H1 (cell line): ENCODE measurements at regions not wholly inside any gene's neighbourhood (a gene's known extent, or its start where the extent isn't known, plus 50 kb on each side); places are given as distances from the start of the nearest gene placed in this dataset.

Experiments used
- CTCF ChIA-PET: fragments of 300-600 bp; sonication (Branson Sonifier 250); formaldehyde crosslinking; loops from one replicate; lab custom pipeline; 2021; ENCODE audit not compliant: partially characterized antibody; lab: Charles Lee
- POLR2A ChIA-PET: fragments of 300-600 bp; sonication (Branson Sonifier 250); formaldehyde crosslinking; loops from one replicate; lab custom pipeline; 2021; ENCODE audit warnings: inconsistent platforms; ENCODE audit not compliant: partially characterized antibody; lab: Charles Lee
- DNase-seq, 2 experiments: peaks; one replicate each; pipeline versions ENCODE4 v3.0.0 to v3.0.0-alpha.2; 2010 to 2022; ENCODE audit warnings: low spot score in 2 of 2, low read depth in 1 of 2, mixed read lengths in 1 of 2
- FAIRE-seq: peaks from 2 replicates; lab custom pipeline; 2011; peaks lifted over from hg19 to GRCh38; lab: Jason Lieb, UNC
- H2AFZ ChIP-seq: 2 replicates; pipeline ENCODE4 v1.8.1; 2012; ENCODE audit warnings: low read length, inconsistent platforms
- H2AK5ac ChIP-seq: 2 replicates; pipeline ENCODE4 v1.6.1; 2013; ENCODE audit warnings: low read depth, low read length
- H2BK120ac ChIP-seq: replicated peaks from 2 replicates; pipeline ENCODE3; 2013; ENCODE audit warnings: low read depth, low read length, inconsistent platforms
- H2BK12ac ChIP-seq: 2 replicates; pipeline ENCODE4 v1.6.1; 2013; ENCODE audit warnings: low read depth, low read length
- H2BK15ac ChIP-seq: 2 replicates; pipeline ENCODE4 v1.6.1; 2013; ENCODE audit warnings: low read length
- H2BK20ac ChIP-seq: 2 replicates; pipeline ENCODE4 v1.6.1; 2013; ENCODE audit warnings: low read length
- H2BK5ac ChIP-seq: 2 replicates; pipeline ENCODE4 v1.6.1; 2013; ENCODE audit warnings: low read depth, low read length
- H3K14ac ChIP-seq: 2 replicates; pipeline ENCODE4 v1.6.1; 2013; ENCODE audit warnings: inconsistent platforms; ENCODE audit not compliant: insufficient read length
- H3K18ac ChIP-seq: 2 replicates; pipeline ENCODE4 v1.6.1; 2013; ENCODE audit warnings: low read length; ENCODE audit errors: extremely low read depth
- H3K23ac ChIP-seq: 2 replicates; pipeline ENCODE4 v1.6.1; 2013; ENCODE audit warnings: inconsistent platforms; ENCODE audit not compliant: insufficient read length
- H3K23me2 ChIP-seq: 2 replicates; pipeline ENCODE4 v1.6.1; 2013; ENCODE audit warnings: low read depth, low read length
- H3K27ac ChIP-seq: 2 replicates; pipeline ENCODE4 v1.6.1; 2011; ENCODE audit warnings: low read depth, low read length, inconsistent platforms
- H3K27me3 ChIP-seq, 4 experiments: replicated peaks in 1 of 4; 1 replicate in 1 of 4; 2 replicates in 3 of 4; pipeline versions ENCODE4 v1.6.1 to v1.8.1; 2011 to 2013; ENCODE audit warnings: low read length in 3 of 4, mild to moderate bottlenecking in 3 of 4, inconsistent platforms in 2 of 4, mixed read lengths in 2 of 4, moderate library complexity in 1 of 4; ENCODE audit not compliant: control insufficient read depth in 3 of 4, insufficient read depth in 3 of 4; ENCODE audit errors: extremely low read depth in 1 of 4
- H3K36me3 ChIP-seq, 4 experiments: 2 replicates each; pipeline versions ENCODE4 v1.6.1 to v1.8.1; 2011 to 2013; ENCODE audit warnings: mild to moderate bottlenecking in 4 of 4, low read length in 3 of 4, moderate library complexity in 2 of 4, control low read depth in 1 of 4, inconsistent platforms in 1 of 4; ENCODE audit not compliant: insufficient read depth in 4 of 4, control insufficient read depth in 2 of 4
- H3K4ac ChIP-seq: replicated peaks from 2 replicates; pipeline ENCODE3; 2013; ENCODE audit warnings: low read length, low read depth, mixed read lengths, inconsistent platforms; ENCODE audit not compliant: insufficient read length
- H3K4me1 ChIP-seq, 4 experiments: replicated peaks in 1 of 4; 1 replicate in 1 of 4; 2 replicates in 3 of 4; pipeline versions ENCODE4 v1.6.1 to v1.8.1; 2011 to 2013; ENCODE audit warnings: low read length in 3 of 4, inconsistent platforms in 2 of 4, mixed read lengths in 1 of 4; ENCODE audit not compliant: insufficient read depth in 4 of 4, control insufficient read depth in 3 of 4
- H3K4me2 ChIP-seq, 2 experiments: 2 replicates each; pipeline versions ENCODE4 v1.6.1 to v1.8.1; 2011 to 2013; ENCODE audit warnings: low read depth in 2 of 2, low read length in 2 of 2, control low read depth in 1 of 2, inconsistent platforms in 1 of 2, mild to moderate bottlenecking in 1 of 2; ENCODE audit not compliant: insufficient read depth in 1 of 2
- H3K4me3 ChIP-seq, 4 experiments: fragments of 200-600, 300-600 bp in 1 of 4; sonication (generic), shearing (Covaris generic), sonication (Bioruptor Twin) in 1 of 4; 2 replicates each; pipeline versions ENCODE4 v1.5.1 to v1.8.1; 2011 to 2016; ENCODE audit warnings: low read length in 4 of 4, low read depth in 3 of 4, control low read depth in 2 of 4, inconsistent platforms in 2 of 4, mild to moderate bottlenecking in 2 of 4, mixed read lengths in 1 of 4, moderate library complexity in 1 of 4; ENCODE audit not compliant: insufficient read depth in 2 of 4; ENCODE audit errors: extremely low read depth in 1 of 4
- H3K56ac ChIP-seq: replicated peaks from 2 replicates; pipeline ENCODE3; 2013; ENCODE audit warnings: low read depth, mild to moderate bottlenecking, mixed read lengths, low read length, inconsistent platforms; ENCODE audit not compliant: insufficient read length
- H3K79me1 ChIP-seq: 2 replicates; pipeline ENCODE4 v1.6.1; 2013; ENCODE audit warnings: low read depth, low read length, control low read depth
- H3K79me2 ChIP-seq, 2 experiments: 2 replicates each; pipeline versions ENCODE4 v1.6.1 to v1.8.1; 2012 to 2013; ENCODE audit warnings: low read length in 2 of 2, mild to moderate bottlenecking in 2 of 2, inconsistent platforms in 1 of 2; ENCODE audit not compliant: insufficient read depth in 2 of 2, control insufficient read depth in 1 of 2
- H3K9ac ChIP-seq, 4 experiments: replicated peaks in 1 of 4; 1 replicate in 1 of 4; 2 replicates in 3 of 4; pipeline versions ENCODE4 v1.6.1 to v1.8.1; 2011 to 2013; ENCODE audit warnings: low read depth in 3 of 4, low read length in 3 of 4, control low read depth in 2 of 4, mild to moderate bottlenecking in 2 of 4, moderate library complexity in 2 of 4, inconsistent platforms in 1 of 4; ENCODE audit errors: extremely low read depth in 1 of 4
- H3K9me3 ChIP-seq, 2 experiments: 2 replicates each; pipeline versions ENCODE4 v1.6.1 to v1.8.1; 2012 to 2013; ENCODE audit warnings: mild to moderate bottlenecking in 2 of 2, moderate library complexity in 2 of 2, control low read depth in 1 of 2, inconsistent platforms in 1 of 2, low read depth in 1 of 2, low read length in 1 of 2, mixed read lengths in 1 of 2; ENCODE audit not compliant: insufficient read depth in 2 of 2
- H4K20me1 ChIP-seq, 2 experiments: replicated peaks in 1 of 2; 2 replicates each; pipeline versions ENCODE3 to v1.8.1; 2011 to 2013; ENCODE audit warnings: inconsistent platforms in 2 of 2, low read length in 2 of 2, mild to moderate bottlenecking in 1 of 2; ENCODE audit not compliant: insufficient read depth in 2 of 2, control insufficient read depth in 1 of 2
- H4K5ac ChIP-seq: 2 replicates; pipeline ENCODE4 v1.6.1; 2013; ENCODE audit warnings: low read length, low read depth, mixed read lengths, inconsistent platforms; ENCODE audit not compliant: insufficient read length
- H4K8ac ChIP-seq: 2 replicates; pipeline ENCODE4 v1.8.0; 2013; ENCODE audit warnings: mild to moderate bottlenecking, moderate library complexity, low read length, inconsistent platforms; ENCODE audit not compliant: insufficient read depth; ENCODE audit errors: extremely low read depth
- H4K91ac ChIP-seq: replicated peaks from 2 replicates; pipeline ENCODE3; 2013; ENCODE audit warnings: low read length, mixed read lengths, inconsistent platforms; ENCODE audit not compliant: insufficient read length
- CHD1 ChIP-seq: IDR thresholded peaks from 2 replicates; pipeline ENCODE4 v1.6.1; 2012; ENCODE audit warnings: low read depth, low read length, improper control_type of control experiment
- CREB1 ChIP-seq: IDR thresholded peaks from 2 replicates; pipeline ENCODE4 v1.6.1; 2012; ENCODE audit warnings: inconsistent platforms
- CTCF ChIP-seq, 3 experiments: IDR thresholded peaks; 1 replicate in 2 of 3; 2 replicates in 1 of 3; pipeline versions ENCODE4 v1.5.1 to v1.6.1; 2011; ENCODE audit warnings: low read length in 3 of 3, mild to moderate bottlenecking in 3 of 3, inconsistent platforms in 2 of 3, low read depth in 1 of 3, moderate library complexity in 1 of 3; ENCODE audit not compliant: insufficient read depth in 1 of 3; ENCODE audit errors: control extremely low read depth in 1 of 3
- E2F6 ChIP-seq: IDR thresholded peaks from 2 replicates; pipeline ENCODE4 v1.6.1; 2012; ENCODE audit warnings: inconsistent platforms
- EGR1 ChIP-seq: IDR thresholded peaks from 2 replicates; pipeline ENCODE4 v1.6.1; 2011; ENCODE audit warnings: low read depth, low read length, borderline replicate concordance
- GABPA ChIP-seq: IDR thresholded peaks from 2 replicates; pipeline ENCODE4 v1.6.1; 2011; ENCODE audit warnings: mild to moderate bottlenecking, low read length, moderate library complexity, borderline replicate concordance; ENCODE audit not compliant: insufficient read depth
- NRF1 ChIP-seq: IDR thresholded peaks from 2 replicates; pipeline ENCODE4 v1.6.1; 2011; ENCODE audit warnings: mild to moderate bottlenecking, low read depth, low read length, improper control_type of control experiment
- POLR2AphosphoS5 ChIP-seq: IDR thresholded peaks from 2 replicates; pipeline ENCODE4 v1.6.1; 2011; ENCODE audit warnings: low read depth, low read length
- RBBP5 ChIP-seq: IDR thresholded peaks from 2 replicates; pipeline ENCODE4 v1.7.1; 2012; ENCODE audit warnings: low read depth, mild to moderate bottlenecking, inconsistent platforms, low read length, moderate library complexity, borderline replicate concordance
- SAP30 ChIP-seq: fragments of 300-600 bp; sonication (generic); IDR thresholded peaks from 2 replicates; pipeline ENCODE4 v1.7.1; 2012; ENCODE audit warnings: low read length, moderate library complexity, mild to moderate bottlenecking, inconsistent platforms; ENCODE audit not compliant: insufficient read depth, insufficient replicate concordance
- ZNF274 ChIP-seq: IDR thresholded peaks from 2 replicates; pipeline ENCODE4 v1.7.0; 2012; ENCODE audit warnings: low read length, borderline replicate concordance; ENCODE audit errors: extremely low read depth
- WGBS, 2 experiments: shearing (Covaris generic) in 1 of 2; methylation state at CpG; one replicate each; pipeline versions ENCODE4 v1.1.6 to v1.1.7; 2013 to 2015; ENCODE audit warnings: low lambda C conversion rate in 2 of 2, mixed read lengths in 2 of 2, inconsistent platforms in 1 of 2, low coverage in 1 of 2, missing lambda C conversion rate in 1 of 2; ENCODE audit not compliant: insufficient replicate concordance in 2 of 2, insufficient coverage in 1 of 2, insufficient read length in 1 of 2; ENCODE audit errors: extremely low coverage in 1 of 2, missing lambda C conversion rate in 1 of 2; 5-methylcytosine and 5-hydroxymethylcytosine counted together

- DNase-seq (no peak), FAIRE-seq (no peak)
- Histone ChIP-seq H2BK12ac (no peak overlapping the region), H3K36me3 (no peaks in the 10 kb centered on the region), H4K5ac (no peak overlapping the region), H3K79me1 (no peaks in the 10 kb centered on the region), H4K91ac (no peak overlapping the region), H3K27me3 (no peaks in the 10 kb centered on the region), H3K79me2 (no peaks in the 10 kb centered on the region), H3K4me3 (no peak overlapping the region), H2BK120ac (no peak overlapping the region), H3K4me1 (peaks cover 0 to 3% (median 0%) of the 10 kb centered on the region in 4 experiments; a peak in 1 of 7 replicates), H3K14ac (no peak overlapping the region), H2AK5ac (no peak overlapping the region), H2BK15ac (no peak overlapping the region), H2AFZ (no peak overlapping the region), H4K20me1 (no peaks in the 10 kb centered on the region), H3K4ac (no peak overlapping the region), H2BK5ac (no peak overlapping the region), H3K23ac (no peak overlapping the region), H3K27ac (no peak overlapping the region), H3K18ac (no peak overlapping the region), H3K4me2 (no peak overlapping the region), H3K9ac (no peak overlapping the region), H3K56ac (no peak overlapping the region), H3K9me3 (no peaks in the 10 kb centered on the region; a peak in 1 of 4 replicates), H3K23me2 (no peaks in the 10 kb centered on the region), H4K8ac (no peak overlapping the region), H2BK20ac (no peak overlapping the region)
- POLR2A ChIA-PET: no interaction called here
- CTCF ChIA-PET: interaction anchor here (1.7 kb wide), 1 partner anchor 9 kb away, joined by 6 read pairs; no protein-coding TSS in a partner anchor
- WGBS, 2 experiments: 93% methylated on average over 12 of the region's 12 CpGs; no CpG with 5 or more reads in 1 of the 2 experiments
- no peak for TF ChIP-seq POLR2AphosphoS5
- no peak for TF ChIP-seq CREB1
- TF ChIP-seq GABPA: no peak
- no peak for TF ChIP-seq E2F6
- TF ChIP-seq NRF1: no peak
- no peak for TF ChIP-seq SAP30
- TF ChIP-seq ZNF274: no peak
- TF ChIP-seq RBBP5: no peak
- no peak for TF ChIP-seq CTCF (IDR thresholded peaks at IDR 0.05; ENCODE audit: control extremely low read depth in 1 of 3, insufficient read depth in 1 of 3, low read depth in 1 of 3, low read length in 3 of 3)
- TF ChIP-seq EGR1: no peak
- TF ChIP-seq CHD1: no peak
Observed at GRCh38 chr6:14706378-14706929, 539.4 kb upstream of the JARID2 start.
